ENCODE measurements at regions not wholly inside any gene's neighbourhood (a gene's known extent, or its start where the extent isn't known, plus 50 kb on each side); places are given as distances from the start of the nearest gene placed in this dataset.

GRCh38 chr17:77467521-77467920 is 326.8 kb downstream of the SEC14L1 start:
- TF ChIP-seq CTCF (IDR thresholded peaks at IDR 0.05) (no peak), ZFX (IDR thresholded peaks at IDR 0.05; ENCODE audit: borderline replicate concordance) (no peak)

Data from 22Rv1 (cell line).